ENCODE measurements at regions not wholly inside any gene's neighbourhood (a gene's known extent, or its start where the extent isn't known, plus 50 kb on each side); places are given as distances from the start of the nearest gene placed in this dataset.
A peak's percentile ranks its signal among the peaks of the same experiment; 100 is the strongest.

DNA sequence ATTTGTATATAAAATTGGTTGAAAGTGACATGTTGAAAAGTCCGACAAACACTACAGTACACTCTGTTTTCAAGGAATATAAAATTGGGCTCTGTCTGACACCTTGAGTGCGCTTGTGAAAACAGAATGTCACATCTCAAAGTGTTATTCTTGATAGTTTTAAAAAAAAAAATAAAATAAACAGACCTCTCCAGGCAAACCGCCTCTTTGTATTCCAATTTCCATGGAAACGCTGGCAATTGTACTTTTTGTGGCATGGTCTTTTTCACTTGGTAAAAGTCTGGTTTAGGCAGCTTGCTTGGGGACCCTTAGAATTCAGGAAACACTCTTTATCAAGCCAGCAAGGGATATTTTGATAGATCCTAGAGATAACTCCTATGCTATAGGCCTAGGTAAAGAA is 302.5 kb downstream of the RAB28 start:
- TF ChIP-seq TAF1 (IDR thresholded peaks at IDR 0.05; ENCODE audit: borderline replicate concordance, insufficient read depth, low read length) (no peak), SIN3A (IDR thresholded peaks at IDR 0.05; ENCODE audit: borderline replicate concordance, insufficient read depth, low read length) (no peak), FOXP2 (optimal IDR thresholded peaks at IDR 0.05; ENCODE audit: borderline replicate concordance, extremely low read depth, extremely low read length, insufficient read depth) (no peak)

DNA sequence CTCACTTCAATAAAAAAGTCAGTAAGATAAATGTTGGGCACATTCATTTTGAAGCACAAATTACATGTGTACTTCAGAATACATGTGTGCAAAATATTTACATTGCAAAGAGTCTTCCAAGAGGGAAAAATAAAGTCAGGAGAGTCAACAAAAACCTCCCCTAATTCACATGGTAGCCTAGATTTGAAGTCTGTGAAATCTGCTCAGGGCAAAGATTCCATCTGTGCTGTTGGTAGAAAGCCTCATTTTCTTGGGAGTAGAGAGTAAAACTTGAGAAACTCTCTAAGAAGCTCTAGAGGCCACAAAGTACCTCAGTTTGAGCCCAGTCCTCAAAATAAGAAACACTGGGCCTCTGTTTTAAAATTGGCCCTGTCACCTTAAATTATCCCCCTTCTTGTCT is 303.4 kb downstream of the RAB28 start:
- TF ChIP-seq SIN3A (IDR thresholded peaks at IDR 0.05; ENCODE audit: borderline replicate concordance, insufficient read depth, low read length) (no peak), FOXP2 (optimal IDR thresholded peaks at IDR 0.05; ENCODE audit: borderline replicate concordance, extremely low read depth, extremely low read length, insufficient read depth) (no peak), POLR2AphosphoS5 (IDR thresholded peaks at IDR 0.05; ENCODE audit: low read depth, low read length) (no peak), TAF1 (IDR thresholded peaks at IDR 0.05; ENCODE audit: borderline replicate concordance, insufficient read depth, low read length) (no peak)
- TF ChIP-seq, protein P1, sequence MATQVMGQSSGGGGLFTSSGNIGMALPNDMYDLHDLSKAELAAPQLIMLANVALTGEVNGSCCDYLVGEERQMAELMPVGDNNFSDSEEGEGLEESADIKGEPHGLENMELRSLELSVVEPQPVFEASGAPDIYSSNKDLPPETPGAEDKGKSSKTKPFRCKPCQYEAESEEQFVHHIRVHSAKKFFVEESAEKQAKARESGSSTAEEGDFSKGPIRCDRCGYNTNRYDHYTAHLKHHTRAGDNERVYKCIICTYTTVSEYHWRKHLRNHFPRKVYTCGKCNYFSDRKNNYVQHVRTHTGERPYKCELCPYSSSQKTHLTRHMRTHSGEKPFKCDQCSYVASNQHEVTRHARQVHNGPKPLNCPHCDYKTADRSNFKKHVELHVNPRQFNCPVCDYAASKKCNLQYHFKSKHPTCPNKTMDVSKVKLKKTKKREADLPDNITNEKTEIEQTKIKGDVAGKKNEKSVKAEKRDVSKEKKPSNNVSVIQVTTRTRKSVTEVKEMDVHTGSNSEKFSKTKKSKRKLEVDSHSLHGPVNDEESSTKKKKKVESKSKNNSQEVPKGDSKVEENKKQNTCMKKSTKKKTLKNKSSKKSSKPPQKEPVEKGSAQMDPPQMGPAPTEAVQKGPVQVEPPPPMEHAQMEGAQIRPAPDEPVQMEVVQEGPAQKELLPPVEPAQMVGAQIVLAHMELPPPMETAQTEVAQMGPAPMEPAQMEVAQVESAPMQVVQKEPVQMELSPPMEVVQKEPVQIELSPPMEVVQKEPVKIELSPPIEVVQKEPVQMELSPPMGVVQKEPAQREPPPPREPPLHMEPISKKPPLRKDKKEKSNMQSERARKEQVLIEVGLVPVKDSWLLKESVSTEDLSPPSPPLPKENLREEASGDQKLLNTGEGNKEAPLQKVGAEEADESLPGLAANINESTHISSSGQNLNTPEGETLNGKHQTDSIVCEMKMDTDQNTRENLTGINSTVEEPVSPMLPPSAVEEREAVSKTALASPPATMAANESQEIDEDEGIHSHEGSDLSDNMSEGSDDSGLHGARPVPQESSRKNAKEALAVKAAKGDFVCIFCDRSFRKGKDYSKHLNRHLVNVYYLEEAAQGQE (IDR thresholded peaks at IDR 0.05; ENCODE audit: insufficient read depth in 1 of 2, low read depth in 2 of 2, low read length in 2 of 2): no peak

DNA sequence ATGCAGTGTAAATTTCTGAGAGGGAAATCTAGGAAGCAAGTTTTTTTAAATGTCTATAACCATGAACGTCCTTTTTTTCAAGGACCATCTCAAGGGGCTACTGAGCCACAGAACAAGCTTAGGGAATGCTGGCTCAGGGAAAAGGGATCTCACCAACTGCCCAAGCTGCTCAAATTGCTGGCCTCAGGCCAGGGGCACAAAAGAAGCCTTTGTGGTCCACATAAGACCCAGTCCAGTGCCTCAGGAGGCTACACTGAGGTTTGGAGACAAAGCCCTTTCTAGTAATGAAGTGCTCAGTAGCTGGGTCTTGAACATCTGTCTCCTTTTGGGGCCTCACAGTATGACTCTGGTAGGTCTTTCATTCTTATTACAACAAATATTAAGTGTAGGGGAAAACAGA is 305.5 kb downstream of the RAB28 start:
- TF ChIP-seq TAF1 (IDR thresholded peaks at IDR 0.05; ENCODE audit: borderline replicate concordance, insufficient read depth, low read length): no peak
- no peak for TF ChIP-seq FOXP2 (optimal IDR thresholded peaks at IDR 0.05; ENCODE audit: borderline replicate concordance, extremely low read depth, extremely low read length, insufficient read depth)
- no peak for TF ChIP-seq SIN3A (IDR thresholded peaks at IDR 0.05; ENCODE audit: borderline replicate concordance, insufficient read depth, low read length)
- TF ChIP-seq, protein P1 (IDR thresholded peaks at IDR 0.05; ENCODE audit: insufficient read depth in 1 of 2, low read depth in 2 of 2, low read length in 2 of 2): no peak
- TF ChIP-seq POLR2AphosphoS5 (IDR thresholded peaks at IDR 0.05; ENCODE audit: low read depth, low read length): no peak

DNA sequence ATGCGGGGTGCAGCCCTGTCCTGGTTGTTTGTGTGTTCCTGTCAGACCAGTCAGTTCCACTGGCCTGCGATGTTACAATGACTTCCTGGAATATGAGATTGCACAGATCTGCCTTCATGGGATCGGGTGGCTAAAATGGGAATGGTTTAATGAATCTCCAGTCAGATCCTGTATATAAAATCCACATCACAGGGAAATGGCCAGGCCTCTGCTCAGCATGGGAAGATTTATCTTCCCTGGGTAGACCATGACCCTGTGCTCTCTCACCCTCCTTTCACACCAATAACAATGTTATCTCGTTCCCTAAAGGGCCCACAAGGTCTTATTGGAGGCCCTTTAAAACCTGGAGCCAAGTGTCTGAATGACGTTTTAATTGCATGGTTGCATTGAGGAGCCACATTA is 307.4 kb downstream of the RAB28 start:
- peak; percentile 18 for TF ChIP-seq FOXP2 (optimal IDR thresholded peaks at IDR 0.05; ENCODE audit: borderline replicate concordance, extremely low read depth, extremely low read length, insufficient read depth)
- TF ChIP-seq TAF1 (IDR thresholded peaks at IDR 0.05; ENCODE audit: borderline replicate concordance, insufficient read depth, low read length): no peak

DNA sequence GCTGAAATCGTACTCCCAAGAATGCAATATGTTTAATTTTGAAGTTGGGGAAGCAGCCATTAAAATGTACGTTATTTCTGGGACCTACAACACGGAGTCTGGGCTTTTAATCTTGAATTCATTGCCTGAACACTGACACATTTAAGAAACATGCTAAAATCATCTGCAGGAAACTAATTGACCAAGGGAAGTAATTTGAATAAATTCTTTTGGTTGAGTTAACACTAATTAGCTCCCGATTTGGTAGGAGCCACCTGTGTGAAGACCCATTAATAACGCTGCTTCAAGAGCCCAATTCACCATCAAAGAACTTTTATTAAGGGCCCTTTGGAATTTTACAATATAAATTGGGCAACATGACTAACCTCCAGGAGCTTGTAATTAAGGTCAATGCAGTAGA is 309.2 kb downstream of the RAB28 start:
- TF ChIP-seq TAF1 (IDR thresholded peaks at IDR 0.05; ENCODE audit: borderline replicate concordance, insufficient read depth, low read length) (no peak), FOXP2 (optimal IDR thresholded peaks at IDR 0.05; ENCODE audit: borderline replicate concordance, extremely low read depth, extremely low read length, insufficient read depth) (no peak), SIN3A (IDR thresholded peaks at IDR 0.05; ENCODE audit: borderline replicate concordance, insufficient read depth, low read length) (no peak), POLR2AphosphoS5 (IDR thresholded peaks at IDR 0.05; ENCODE audit: low read depth, low read length) (no peak)
- TF ChIP-seq, protein P1 (IDR thresholded peaks at IDR 0.05; ENCODE audit: insufficient read depth in 1 of 2, low read depth in 2 of 2, low read length in 2 of 2): no peak

DNA sequence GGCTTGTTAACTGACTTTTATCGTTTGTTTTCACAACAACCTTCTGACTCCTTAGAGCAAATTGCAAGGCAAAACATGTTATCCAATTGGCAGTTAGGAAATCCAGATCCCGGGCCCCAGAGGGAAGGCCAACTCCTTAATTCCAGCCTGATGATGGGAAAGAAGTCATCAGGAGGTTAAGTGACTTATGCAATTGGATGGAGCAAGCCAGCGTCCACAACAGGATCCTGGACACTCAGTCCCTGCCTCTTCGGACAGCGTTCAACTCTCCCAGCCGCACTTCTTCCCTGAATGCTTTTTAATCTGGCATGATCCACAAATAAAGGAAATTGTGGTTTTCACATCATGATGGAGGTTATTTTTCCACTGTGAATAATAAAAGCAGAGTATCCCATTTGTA is 310.1 kb downstream of the RAB28 start:
- TF ChIP-seq SIN3A (IDR thresholded peaks at IDR 0.05; ENCODE audit: borderline replicate concordance, insufficient read depth, low read length) (no peak), FOXP2 (optimal IDR thresholded peaks at IDR 0.05; ENCODE audit: borderline replicate concordance, extremely low read depth, extremely low read length, insufficient read depth) (no peak), POLR2AphosphoS5 (IDR thresholded peaks at IDR 0.05; ENCODE audit: low read depth, low read length) (no peak)
- TF ChIP-seq, protein P1 (IDR thresholded peaks at IDR 0.05; ENCODE audit: insufficient read depth in 1 of 2, low read depth in 2 of 2, low read length in 2 of 2): no peak
